GM23338 (cell line): ENCODE measurements at regions not wholly inside any gene's neighbourhood (a gene's known extent, or its start where the extent isn't known, plus 50 kb on each side); places are given as distances from the start of the nearest gene placed in this dataset.

Experiments used
- ATAC-seq: fragments of 200-7000 bp; cut with Tn5 transposase; 3 replicates; pipeline ENCODE4 v1.9.1; 2020
- DNase-seq: peaks from one replicate; pipeline ENCODE4 v3.0.0-alpha.2; 2015; ENCODE audit warnings: low spot score
- H2AFZ ChIP-seq: fragments of 200-600 bp; sonication (generic); 2 replicates; pipeline ENCODE4 v1.8.0; 2016; ENCODE audit warnings: antibody characterized with exemption, mild to moderate bottlenecking, moderate library complexity
- H3F3A ChIP-seq: fragments of 200-600 bp; sonication (generic); replicated peaks from 2 replicates; pipeline ENCODE4 v1.8.0; 2017; ENCODE audit warnings: antibody characterized with exemption, mixed run types, low read depth
- H3K27ac ChIP-seq: fragments of 200-600 bp; sonication (generic); 2 replicates; pipeline ENCODE4 v1.6.1; 2016; ENCODE audit warnings: low read depth
- H3K27me3 ChIP-seq: fragments of 200-600 bp; sonication (generic); 2 replicates; pipeline ENCODE4 v1.8.0; 2016; ENCODE audit warnings: mild to moderate bottlenecking, mixed run types, moderate library complexity; ENCODE audit not compliant: insufficient read depth
- H3K36me3 ChIP-seq: fragments of 200-600 bp; sonication (generic); 2 replicates; pipeline ENCODE4 v1.8.0; 2016; ENCODE audit warnings: mild to moderate bottlenecking; ENCODE audit not compliant: insufficient read depth
- H3K4me1 ChIP-seq: fragments of 200-600 bp; sonication (generic); 2 replicates; pipeline ENCODE4 v1.8.0; 2016; ENCODE audit warnings: mild to moderate bottlenecking, moderate library complexity; ENCODE audit not compliant: insufficient read depth
- H3K4me2 ChIP-seq: fragments of 200-600 bp; sonication (generic); 2 replicates; pipeline ENCODE4 v1.7.1; 2017; ENCODE audit warnings: mixed run types
- H3K4me3 ChIP-seq: fragments of 200-600 bp; sonication (generic); 2 replicates; pipeline ENCODE4 v1.6.1; 2016; ENCODE audit warnings: mixed run types
- H3K79me2 ChIP-seq: fragments of 200-600 bp; sonication (generic); replicated peaks from 2 replicates; pipeline ENCODE4 v1.8.0; 2017; ENCODE audit warnings: mild to moderate bottlenecking; ENCODE audit not compliant: insufficient read depth
- H3K9me2 ChIP-seq: fragments of 200-600 bp; sonication (generic); 2 replicates; pipeline ENCODE4 v1.8.0; 2017; ENCODE audit not compliant: insufficient read depth
- H4K20me1 ChIP-seq: fragments of 200-600 bp; sonication (generic); replicated peaks from 2 replicates; pipeline ENCODE4 v1.8.0; 2017; ENCODE audit warnings: mild to moderate bottlenecking; ENCODE audit not compliant: insufficient read depth
- H3K27ac Mint-ChIP-seq: 2 replicates; pipeline ENCODE4 v1.8.0; 2020; ENCODE audit warnings: inconsistent platforms, mild to moderate bottlenecking, moderate library complexity, mixed read lengths
- H3K27me3 Mint-ChIP-seq: 3 replicates; pipeline ENCODE4 v1.8.0; 2022; ENCODE audit warnings: low read depth, mild to moderate bottlenecking, moderate library complexity, mixed read lengths, inconsistent platforms; ENCODE audit not compliant: insufficient read depth, poor library complexity
- H3K36me3 Mint-ChIP-seq: 3 replicates; pipeline ENCODE4 v1.8.0; 2021; ENCODE audit warnings: low read depth, mild to moderate bottlenecking, inconsistent platforms, moderate library complexity, mixed read lengths
- H3K4me1 Mint-ChIP-seq: 3 replicates; pipeline ENCODE4 v1.8.0; 2020; ENCODE audit warnings: mild to moderate bottlenecking, inconsistent platforms, mixed read lengths
- H3K4me3 Mint-ChIP-seq: 3 replicates; pipeline ENCODE4 v1.8.0; 2021; ENCODE audit warnings: moderate library complexity, mild to moderate bottlenecking, inconsistent platforms, mixed read lengths
- H3K9me3 Mint-ChIP-seq: 3 replicates; pipeline ENCODE4 v1.8.0; 2020; ENCODE audit warnings: moderate library complexity, mild to moderate bottlenecking, inconsistent platforms, mixed read lengths
- CREB1 ChIP-seq: fragments of 250-450 bp; sonication (Bioruptor Pico); IDR thresholded peaks from 2 replicates; pipeline ENCODE4 v1.5.0; 2020; ENCODE audit warnings: low read depth, mild to moderate bottlenecking, moderate library complexity
- CTCF ChIP-seq, 2 experiments: fragments of 200-600 bp in 1 of 2; sonication (generic) in 1 of 2; conservative IDR thresholded peaks; 2 replicates each; pipeline versions ENCODE4 v1.5.1 to v1.6.1; 2016 to 2017; ENCODE audit warnings: antibody characterized with exemption in 2 of 2, low read depth in 2 of 2, mild to moderate bottlenecking in 2 of 2, moderate library complexity in 1 of 2
- ETS1 ChIP-seq: IDR thresholded peaks from 2 replicates; pipeline ENCODE4 v1.6.1; 2016; ENCODE audit warnings: antibody characterized with exemption
- EZH2 ChIP-seq: fragments of 200-600 bp; sonication (generic); IDR thresholded peaks from one replicate; pipeline ENCODE4 v1.8.0; 2017; ENCODE audit warnings: antibody characterized with exemption, mild to moderate bottlenecking, low read depth; ENCODE audit not compliant: unreplicated experiment
- STAT1 ChIP-seq: IDR thresholded peaks from one replicate; pipeline ENCODE4 v1.6.1; 2016; ENCODE audit warnings: antibody characterized with exemption; ENCODE audit not compliant: unreplicated experiment
- ZNF331 ChIP-seq: fragments of 250-450 bp; sonication (Bioruptor Pico); IDR thresholded peaks from 2 replicates; pipeline ENCODE4 v1.5.0; 2020; ENCODE audit warnings: low read depth, mild to moderate bottlenecking, moderate library complexity
- ZNF462 ChIP-seq: fragments of 250-450 bp; sonication (Bioruptor Pico); IDR thresholded peaks from 2 replicates; pipeline ENCODE4 v1.5.0; 2020; ENCODE audit warnings: mild to moderate bottlenecking, moderate library complexity

- no peak for TF ChIP-seq ZNF462 (CRISPR knock-in tag)
- TF ChIP-seq STAT1, result no peak
- TF ChIP-seq EZH2, result no peak
- no peak for TF ChIP-seq CTCF (conservative IDR thresholded peaks at IDR 0.05; ENCODE audit: low read depth in 2 of 2)
- no peak for TF ChIP-seq ZNF331 (CRISPR knock-in tag)
- TF ChIP-seq CREB1 (CRISPR knock-in tag), result no peak
These were observed 342.8 kb upstream of the KAZN start (continued) for GRCh38 chr1:14255711-14256110.

GRCh38 chr1:14259191-14259757 lies 339.2 kb upstream of the KAZN start:
- no peak overlapping the region for H3K4me2 ChIP-seq
- H3K27ac ChIP-seq, result no peak overlapping the region
- peaks cover 3% of the 10 kb centered on the region; the same call in 1 of the 3 replicates for H3K9me3 Mint-ChIP-seq
- no peak for TF ChIP-seq EZH2
- TF ChIP-seq STAT1, result no peak
- TF ChIP-seq ETS1, result no peak

More at GRCh38 chr1:14259191-14259757, 339.2 kb upstream of the KAZN start:
- Histone ChIP-seq H3K9me2 (no peaks in the 10 kb centered on the region), H3K27me3 (no peaks in the 10 kb centered on the region), H2AFZ (peak overlapping the region; percentile 66; the same call in 1 of the 2 replicates), H3K79me2 (no peaks in the 10 kb centered on the region), H3K36me3 (no peaks in the 10 kb centered on the region), H3K4me1 (peaks cover 11% of the 10 kb centered on the region), H3K4me3 (no peak overlapping the region), H4K20me1 (no peaks in the 10 kb centered on the region), H3F3A (no peaks in the 10 kb centered on the region)
- ATAC-seq, result no peak
- no peak for DNase-seq
- Mint-ChIP-seq H3K27ac (no peak overlapping the region), H3K4me1 (peaks cover 10% of the 10 kb centered on the region), H3K4me3 (no peak overlapping the region), H3K27me3 (peaks cover 2% of the 10 kb centered on the region), H3K36me3 (peaks cover 3% of the 10 kb centered on the region; the same call in 1 of the 3 replicates)
